Stimulated activated CD4-positive, alpha-beta T cell treated with anti-CD3 and anti-CD28 coated beads, Interleukin-2, amount 100 ng/mL, for 4 hours (primary cell): ENCODE measurements at regions not wholly inside any gene's neighbourhood (a gene's known extent, or its start where the extent isn't known, plus 50 kb on each side); places are given as distances from the start of the nearest gene placed in this dataset.
"Not testable (repeated sequence)": the region's sequence is repeated elsewhere in the genome, so short reads cannot be mapped to it uniquely, and the experiment has no call there.

Experiments used
- DNase-seq: peaks from one replicate; pipeline ENCODE4 v3.0.0-alpha.2; 2020; ENCODE audit warnings: low read depth

- no peak for DNase-seq
Measured at GRCh38 chr13:44306371-44307192, 67.0 kb upstream of the SERP2 start.

GRCh38 chr13:44307255-44307654 is 66.4 kb upstream of the SERP2 start:
- no peak for DNase-seq

- no peak for DNase-seq
Measured at GRCh38 chr13:44307844-44308243, 65.8 kb upstream of the SERP2 start.

- DNase-seq, result no peak
Measured at GRCh38 chr13:44308352-44308751, 65.3 kb upstream of the SERP2 start.

- DNase-seq, result no peak
Measured at GRCh38 chr13:44309794-44310757, 63.5 kb upstream of the SERP2 start.

- DNase-seq, result no peak
Measured at GRCh38 chr13:44311011-44311780, 62.4 kb upstream of the SERP2 start.

- DNase-seq, result no peak
Measured at GRCh38 chr13:44312131-44312530, 61.5 kb upstream of the SERP2 start.

GRCh38 chr13:44312834-44313551 is 60.6 kb upstream of the SERP2 start:
- DNase-seq, result no peak

- no peak for DNase-seq
Measured at GRCh38 chr13:44313674-44314073, 60.0 kb upstream of the SERP2 start.

- not testable (repeated sequence) for DNase-seq
Measured at GRCh38 chr13:44314160-44314559, 59.5 kb upstream of the SERP2 start.

GRCh38 chr13:44317752-44318151 is 55.9 kb upstream of the SERP2 start:
- DNase-seq, result no peak

GRCh38 chr13:44318161-44318560 is 55.5 kb upstream of the SERP2 start:
- DNase-seq, result no peak

GRCh38 chr13:44320611-44321010 is 53.0 kb upstream of the SERP2 start:
- DNase-seq, result no peak

- DNase-seq, result no peak
Measured at GRCh38 chr13:44321961-44322360, 51.7 kb upstream of the SERP2 start.

- DNase-seq, result no peak
Measured at GRCh38 chr13:44322928-44323327, 50.7 kb upstream of the SERP2 start.

GRCh38 chr13:44323754-44324153 is 49.9 kb upstream of the SERP2 start:
- no peak for DNase-seq
